Type B pancreatic cell (in vitro differentiated cells): ENCODE measurements at regions not wholly inside any gene's neighbourhood (a gene's known extent, or its start where the extent isn't known, plus 50 kb on each side); places are given as distances from the start of the nearest gene placed in this dataset.

ENCODE experiments used
- DNase-seq: peaks from one replicate; pipeline ENCODE4 v3.0.0; 2021; ENCODE audit warnings: mixed read lengths; ENCODE audit not compliant: unreplicated experiment; ENCODE audit errors: extremely low spot score
- H3K27ac Mint-ChIP-seq: 2 replicates; pipeline ENCODE4 v1.8.0; 2021; ENCODE audit warnings: mild to moderate bottlenecking, mixed read lengths
- H3K27me3 Mint-ChIP-seq: 2 replicates; pipeline ENCODE4 v1.8.0; 2021; ENCODE audit warnings: mixed read lengths
- H3K36me3 Mint-ChIP-seq: 2 replicates; pipeline ENCODE4 v1.8.0; 2021; ENCODE audit warnings: mixed read lengths
- H3K4me1 Mint-ChIP-seq: one replicate; pipeline ENCODE4 v1.8.0; 2021; ENCODE audit warnings: mixed read lengths; ENCODE audit not compliant: unreplicated experiment
- H3K4me3 Mint-ChIP-seq: 2 replicates; pipeline ENCODE4 v1.8.0; 2021; ENCODE audit warnings: mild to moderate bottlenecking, mixed read lengths
- H3K9me3 Mint-ChIP-seq: 2 replicates; pipeline ENCODE4 v1.8.0; 2021; ENCODE audit warnings: mixed read lengths
- CTCF ChIP-seq: fragments of 200-600 bp; sonication (generic); conservative IDR thresholded peaks from 2 replicates; pipeline ENCODE4 v1.5.0; 2021; ENCODE audit warnings: antibody characterized with exemption, mild to moderate bottlenecking

- Mint-ChIP-seq H3K27ac (no peak overlapping the region), H3K27me3 (no peaks in the 10 kb centered on the region), H3K4me1 (no peaks in the 10 kb centered on the region), H3K9me3 (no peaks in the 10 kb centered on the region), H3K36me3 (no peaks in the 10 kb centered on the region), H3K4me3 (no peak overlapping the region)
- no peak for DNase-seq
- no peak for TF ChIP-seq CTCF
Measured at GRCh38 chr14:22158560-22158959, 430.5 kb downstream of the DAD1 start.

- Mint-ChIP-seq H3K9me3 (peaks cover 7% of the 10 kb centered on the region), H3K27ac (no peak overlapping the region), H3K4me1 (no peaks in the 10 kb centered on the region), H3K4me3 (no peak overlapping the region), H3K27me3 (no peaks in the 10 kb centered on the region), H3K36me3 (peaks cover 3% of the 10 kb centered on the region)
- no peak for DNase-seq
- no peak for TF ChIP-seq CTCF
Measured at GRCh38 chr14:22155571-22155970, 433.5 kb downstream of the DAD1 start.

GRCh38 chr14:22152903-22153302 lies 436.1 kb downstream of the DAD1 start:
- no peak overlapping the region for H3K27ac Mint-ChIP-seq
- H3K36me3 Mint-ChIP-seq, result peaks cover 3% of the 10 kb centered on the region
- H3K9me3 Mint-ChIP-seq, result peaks cover 7% of the 10 kb centered on the region
- no peak overlapping the region for H3K4me3 Mint-ChIP-seq
- DNase-seq, result no peak
- no peak for TF ChIP-seq CTCF
- H3K27me3 Mint-ChIP-seq, result peaks cover 2% of the 10 kb centered on the region
- no peaks in the 10 kb centered on the region for H3K4me1 Mint-ChIP-seq

GRCh38 chr14:22152161-22152870 lies 436.7 kb downstream of the DAD1 start:
- peaks cover 7% of the 10 kb centered on the region for H3K9me3 Mint-ChIP-seq

GRCh38 chr14:22151121-22151520 lies 437.9 kb downstream of the DAD1 start:
- TF ChIP-seq CTCF, result no peak
- H3K4me1 Mint-ChIP-seq, result no peaks in the 10 kb centered on the region
- peaks cover 7% of the 10 kb centered on the region for H3K9me3 Mint-ChIP-seq
- no peak overlapping the region for H3K27ac Mint-ChIP-seq
- peaks cover 7% of the 10 kb centered on the region for H3K27me3 Mint-ChIP-seq
- no peak overlapping the region for H3K4me3 Mint-ChIP-seq
- DNase-seq, result no peak
- H3K36me3 Mint-ChIP-seq, result peaks cover 3% of the 10 kb centered on the region

More at GRCh38 chr14:22152161-22152870, 436.7 kb downstream of the DAD1 start:
- Mint-ChIP-seq H3K4me1 (no peaks in the 10 kb centered on the region), H3K27ac (no peak overlapping the region), H3K36me3 (peaks cover 3% of the 10 kb centered on the region), H3K27me3 (peaks cover 7% of the 10 kb centered on the region), H3K4me3 (no peak overlapping the region)
- no peak for DNase-seq
- no peak for TF ChIP-seq CTCF
